WERI-Rb-1 (cell line): ENCODE measurements at regions not wholly inside any gene's neighbourhood (a gene's known extent, or its start where the extent isn't known, plus 50 kb on each side); places are given as distances from the start of the nearest gene placed in this dataset.

Experiments
- DNase-seq: peaks from one replicate; pipeline ENCODE4 v3.0.0-alpha.2; 2020
- H3K27ac ChIP-seq: fragments of 250-450 bp; sonication (Bioruptor Pico); 2 replicates; pipeline ENCODE4 v1.5.1; 2020; ENCODE audit warnings: mild to moderate bottlenecking, moderate library complexity
- H3K27me3 ChIP-seq: fragments of 250-450 bp; sonication (Bioruptor Pico); 2 replicates; pipeline ENCODE4 v1.5.1; 2021; ENCODE audit warnings: mild to moderate bottlenecking, low read depth, moderate library complexity; ENCODE audit not compliant: insufficient read depth, severe bottlenecking
- H3K36me3 ChIP-seq: fragments of 250-450 bp; sonication (Bioruptor Pico); 2 replicates; pipeline ENCODE4 v1.5.1; 2020; ENCODE audit warnings: mild to moderate bottlenecking, moderate library complexity
- H3K4me3 ChIP-seq: 2 replicates; pipeline ENCODE4 v1.5.1; 2011; ENCODE audit warnings: low read depth, mild to moderate bottlenecking, control low read depth, low read length
- H3K9me3 ChIP-seq: fragments of 250-450 bp; sonication (Bioruptor Pico); 2 replicates; pipeline ENCODE4 v1.5.1; 2021; ENCODE audit warnings: mild to moderate bottlenecking, moderate library complexity; ENCODE audit not compliant: severe bottlenecking
- TF ChIP-seq, protein P1 (sequence below): IDR thresholded peaks from 2 replicates; pipeline ENCODE4 v1.5.1; 2011; ENCODE audit warnings: low read depth, mild to moderate bottlenecking, control low read depth, inconsistent platforms, low read length

DNA sequence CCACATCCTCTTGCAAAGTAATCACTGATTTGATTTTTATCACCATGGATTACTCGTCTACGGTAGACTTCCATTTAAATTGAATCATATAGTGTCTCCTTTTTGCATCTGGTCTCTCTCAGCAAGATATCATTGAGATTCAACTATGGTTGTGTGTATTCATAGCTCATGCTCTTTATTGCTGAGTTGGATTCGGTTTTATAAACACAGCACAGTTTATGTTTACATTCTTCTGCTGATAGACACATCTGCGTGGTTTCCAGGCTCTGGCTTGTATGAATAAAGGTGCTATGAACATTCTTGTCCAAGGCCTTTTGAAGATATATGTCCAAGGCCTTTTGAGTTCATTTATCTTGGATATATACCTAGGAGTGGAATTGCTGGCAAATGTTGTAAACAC is 356.5 kb upstream of the CELF2 start:
- DNase-seq: no peak
- no peak overlapping the region for H3K27ac ChIP-seq
- no peaks in the 10 kb centered on the region for H3K9me3 ChIP-seq
- H3K36me3 ChIP-seq: no peaks in the 10 kb centered on the region
- no peaks in the 10 kb centered on the region for H3K27me3 ChIP-seq
- no peak overlapping the region for H3K4me3 ChIP-seq
- TF ChIP-seq, protein P1, sequence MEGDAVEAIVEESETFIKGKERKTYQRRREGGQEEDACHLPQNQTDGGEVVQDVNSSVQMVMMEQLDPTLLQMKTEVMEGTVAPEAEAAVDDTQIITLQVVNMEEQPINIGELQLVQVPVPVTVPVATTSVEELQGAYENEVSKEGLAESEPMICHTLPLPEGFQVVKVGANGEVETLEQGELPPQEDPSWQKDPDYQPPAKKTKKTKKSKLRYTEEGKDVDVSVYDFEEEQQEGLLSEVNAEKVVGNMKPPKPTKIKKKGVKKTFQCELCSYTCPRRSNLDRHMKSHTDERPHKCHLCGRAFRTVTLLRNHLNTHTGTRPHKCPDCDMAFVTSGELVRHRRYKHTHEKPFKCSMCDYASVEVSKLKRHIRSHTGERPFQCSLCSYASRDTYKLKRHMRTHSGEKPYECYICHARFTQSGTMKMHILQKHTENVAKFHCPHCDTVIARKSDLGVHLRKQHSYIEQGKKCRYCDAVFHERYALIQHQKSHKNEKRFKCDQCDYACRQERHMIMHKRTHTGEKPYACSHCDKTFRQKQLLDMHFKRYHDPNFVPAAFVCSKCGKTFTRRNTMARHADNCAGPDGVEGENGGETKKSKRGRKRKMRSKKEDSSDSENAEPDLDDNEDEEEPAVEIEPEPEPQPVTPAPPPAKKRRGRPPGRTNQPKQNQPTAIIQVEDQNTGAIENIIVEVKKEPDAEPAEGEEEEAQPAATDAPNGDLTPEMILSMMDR: no peak

DNA sequence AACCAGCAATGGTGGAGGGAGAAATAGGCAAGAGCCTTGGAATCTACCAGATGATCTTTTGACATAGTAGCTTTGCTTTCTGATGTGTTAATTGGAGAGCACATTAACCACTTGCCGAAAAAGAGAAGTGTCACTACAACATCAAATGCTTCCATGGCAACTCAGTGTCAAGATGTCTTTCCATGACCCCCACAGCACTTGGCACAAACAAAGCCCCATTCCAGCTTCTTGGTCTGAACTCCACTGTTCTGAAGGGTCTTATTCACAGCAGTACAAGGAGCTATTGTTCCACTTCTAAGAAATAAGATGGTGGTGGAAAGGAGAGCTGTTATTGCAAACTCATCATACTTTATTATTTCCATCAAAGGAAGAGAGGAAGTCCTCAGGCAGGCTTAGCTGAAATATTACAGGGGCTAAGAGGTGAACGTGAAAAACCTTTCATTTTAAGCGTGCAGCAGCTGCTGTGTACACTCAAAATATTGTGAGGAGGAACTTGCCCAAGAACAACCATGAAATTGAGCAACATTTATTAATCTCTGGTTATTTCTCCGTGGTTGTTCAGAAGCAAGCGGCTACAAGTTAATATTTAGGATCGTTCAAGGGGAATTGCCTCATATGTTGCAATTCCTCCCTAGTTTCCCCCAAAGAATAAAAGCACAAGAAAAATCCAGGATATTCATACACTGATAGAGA is 354.8 kb upstream of the CELF2 start:
- Histone ChIP-seq H3K4me3 (no peak overlapping the region), H3K27ac (no peak overlapping the region), H3K36me3 (no peaks in the 10 kb centered on the region), H3K27me3 (no peaks in the 10 kb centered on the region), H3K9me3 (no peaks in the 10 kb centered on the region)
- no peak for DNase-seq
- TF ChIP-seq, protein P1: no peak

DNA sequence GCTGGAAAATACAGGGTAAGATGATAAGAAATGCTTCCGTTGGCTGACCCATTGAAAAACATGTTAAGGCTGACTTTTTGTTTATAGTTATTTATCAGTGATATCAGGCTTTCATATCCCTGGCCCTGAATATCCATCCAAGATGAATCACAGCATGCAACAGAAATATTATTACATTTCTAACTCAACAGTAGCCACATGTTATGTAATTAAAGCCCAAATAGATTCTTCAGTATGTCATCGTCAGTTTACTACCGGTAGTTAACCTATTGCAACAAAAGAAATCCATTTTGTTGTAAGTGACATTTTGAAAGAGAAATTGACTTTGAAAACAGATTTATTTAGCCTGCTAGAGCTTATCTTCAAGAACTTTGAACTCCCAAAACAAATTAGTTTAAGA is 354.1 kb upstream of the CELF2 start:
- no peaks in the 10 kb centered on the region for H3K36me3 ChIP-seq
- H3K9me3 ChIP-seq: no peaks in the 10 kb centered on the region
- H3K27me3 ChIP-seq: no peaks in the 10 kb centered on the region
- H3K4me3 ChIP-seq: no peak overlapping the region
- H3K27ac ChIP-seq: no peak overlapping the region
- TF ChIP-seq, protein P1: no peak
- DNase-seq: no peak

DNA sequence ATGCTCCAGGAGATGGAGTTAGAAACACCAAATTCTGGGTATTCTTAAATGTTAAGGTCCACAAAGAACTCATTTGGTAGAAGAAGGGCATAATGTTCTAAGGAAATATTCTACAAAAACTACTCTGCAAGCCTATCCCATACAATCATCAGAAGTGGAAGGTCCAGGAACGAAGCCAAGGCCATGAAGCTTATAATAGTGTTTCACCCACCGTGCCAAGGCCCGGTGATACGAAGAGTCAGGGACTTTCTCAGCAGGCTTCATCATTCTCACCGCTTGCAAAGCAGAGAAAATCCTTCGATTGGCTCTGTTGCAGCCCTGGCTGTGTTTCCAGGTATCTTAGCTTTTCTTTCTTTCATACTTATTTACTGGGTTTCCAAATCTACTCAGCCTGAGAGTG is 351.9 kb upstream of the CELF2 start:
- TF ChIP-seq, protein P1: no peak
- no peaks in the 10 kb centered on the region for H3K9me3 ChIP-seq
- H3K4me3 ChIP-seq: no peak overlapping the region
- no peak overlapping the region for H3K27ac ChIP-seq
- no peaks in the 10 kb centered on the region for H3K36me3 ChIP-seq
- no peak for DNase-seq
- no peaks in the 10 kb centered on the region for H3K27me3 ChIP-seq

DNA sequence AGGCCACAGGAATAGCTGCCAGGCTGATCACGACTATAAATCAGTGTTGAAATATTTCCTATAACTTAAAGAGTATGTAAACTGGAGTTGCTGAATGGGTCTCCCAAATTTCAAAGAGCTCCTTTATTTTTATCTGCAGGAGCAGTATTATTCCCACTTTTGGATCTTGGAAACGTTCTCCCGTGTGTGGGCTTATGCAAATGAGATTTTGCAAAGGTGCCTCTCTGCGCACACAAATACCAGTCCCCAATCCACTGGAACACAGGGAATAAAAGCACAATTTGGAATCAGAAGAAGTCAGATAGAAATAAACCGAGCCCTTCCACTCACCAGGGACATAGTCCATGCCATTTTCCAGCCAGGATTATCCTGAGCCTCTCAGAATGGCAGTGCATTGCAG is 350.2 kb upstream of the CELF2 start:
- Histone ChIP-seq H3K27me3 (no peaks in the 10 kb centered on the region), H3K27ac (no peak overlapping the region), H3K36me3 (no peaks in the 10 kb centered on the region), H3K4me3 (no peak overlapping the region), H3K9me3 (no peaks in the 10 kb centered on the region)
- DNase-seq: no peak
- TF ChIP-seq, protein P1: no peak

DNA sequence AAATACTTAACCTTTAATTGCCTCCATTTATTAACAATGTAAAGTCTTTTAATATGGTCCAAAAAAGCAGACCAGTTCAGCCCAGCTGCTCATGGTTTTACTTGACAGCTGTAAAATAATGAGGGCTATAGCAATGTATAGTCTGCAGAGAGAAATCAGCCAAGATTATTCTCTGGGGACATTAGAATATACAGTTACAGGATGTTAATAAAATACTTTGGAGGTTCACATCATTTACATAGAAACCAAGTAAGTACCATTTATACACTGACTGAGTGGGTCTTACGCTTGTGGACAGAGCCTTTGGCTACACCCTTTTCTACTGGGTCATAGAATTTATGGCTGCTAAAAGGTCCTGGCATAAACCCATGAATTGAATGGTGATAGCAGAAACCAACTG is 340.7 kb upstream of the CELF2 start:
- no peak for DNase-seq
- Histone ChIP-seq H3K27ac (no peak overlapping the region), H3K36me3 (no peaks in the 10 kb centered on the region), H3K9me3 (no peaks in the 10 kb centered on the region), H3K4me3 (no peak overlapping the region), H3K27me3 (no peaks in the 10 kb centered on the region)
- TF ChIP-seq, protein P1: no peak
